SK-N-SH (cell line): ENCODE measurements at regions not wholly inside any gene's neighbourhood (a gene's known extent, or its start where the extent isn't known, plus 50 kb on each side); places are given as distances from the start of the nearest gene placed in this dataset.

ENCODE experiments used
- CTCF ChIA-PET: fragments of 300-600, 350-600 bp; formaldehyde crosslinking; extraction: SDS; loops from one replicate; lab custom pipeline; 2021; lab: Yijun Ruan, JAX
- POLR2A ChIA-PET: fragments of 350-600 bp; sonication (Branson Sonifier 250); formaldehyde crosslinking; extraction: SDS; loops from one replicate; lab custom pipeline; 2020; ENCODE audit warnings: antibody characterized with exemption, inconsistent platforms; lab: Yijun Ruan, JAX
- DNase-seq: peaks from one replicate; pipeline ENCODE4 v3.0.0; 2012
- H2AFZ ChIP-seq: fragments of 200-600 bp; sonication (generic); 2 replicates; pipeline ENCODE4 v1.8.1; 2016; ENCODE audit warnings: antibody characterized with exemption, mild to moderate bottlenecking, low read depth
- H3F3A ChIP-seq: fragments of 200-600 bp; sonication (generic); replicated peaks from 2 replicates; pipeline ENCODE3; 2016; ENCODE audit warnings: antibody characterized with exemption, mild to moderate bottlenecking; ENCODE audit not compliant: insufficient read depth
- H3K27ac ChIP-seq, 2 experiments: fragments of 200-500 bp in 1 of 2; fragments of 200-600 bp in 1 of 2; sonication (Bioruptor generic) in 1 of 2; sonication (generic), shearing (Covaris generic) in 1 of 2; 2 replicates each; pipeline versions ENCODE4 v1.5.1 to v1.6.1; 2014 to 2016; ENCODE audit warnings: low read depth in 2 of 2, inconsistent platforms in 1 of 2, low read length in 1 of 2, mild to moderate bottlenecking in 1 of 2, mixed read lengths in 1 of 2
- H3K27me3 ChIP-seq: fragments of 200-600 bp; sonication (generic), shearing (Covaris generic); 2 replicates; pipeline ENCODE4 v1.6.1; 2016; ENCODE audit warnings: mixed run types; ENCODE audit not compliant: insufficient read depth
- H3K36me3 ChIP-seq, 2 experiments: fragments of 200-500 bp in 1 of 2; fragments of 200-600 bp in 1 of 2; sonication (Bioruptor generic) in 1 of 2; sonication (generic) in 1 of 2; replicated peaks in 1 of 2; 2 replicates each; pipeline versions ENCODE3 to v1.5.1; 2014 to 2016; ENCODE audit warnings: low read length in 1 of 2, mild to moderate bottlenecking in 1 of 2; ENCODE audit not compliant: insufficient read depth in 2 of 2, control insufficient read depth in 1 of 2
- H3K4me1 ChIP-seq, 2 experiments: fragments of 200-500 bp in 1 of 2; fragments of 200-600 bp in 1 of 2; sonication (Bioruptor generic) in 1 of 2; sonication (generic), shearing (Covaris generic) in 1 of 2; 2 replicates each; pipeline versions ENCODE4 v1.5.1 to v1.6.1; 2014 to 2016; ENCODE audit warnings: low read depth in 1 of 2, low read length in 1 of 2, mixed run types in 1 of 2; ENCODE audit not compliant: insufficient read depth in 2 of 2, control insufficient read depth in 1 of 2
- H3K4me2 ChIP-seq: fragments of 200-600 bp; sonication (generic), shearing (Covaris generic); 2 replicates; pipeline ENCODE4 v1.6.1; 2017; ENCODE audit warnings: mixed run types
- H3K4me3 ChIP-seq, 2 experiments: fragments of 200-500 bp in 1 of 2; fragments of 200-600 bp in 1 of 2; sonication (Bioruptor generic) in 1 of 2; sonication (generic), shearing (Covaris generic) in 1 of 2; 2 replicates each; pipeline versions ENCODE4 v1.5.1 to v1.8.1; 2014 to 2016; ENCODE audit warnings: low read depth in 2 of 2, inconsistent platforms in 1 of 2, low read length in 1 of 2, mild to moderate bottlenecking in 1 of 2, mixed read lengths in 1 of 2, moderate library complexity in 1 of 2
- H3K79me2 ChIP-seq: fragments of 200-600 bp; sonication (generic); 2 replicates; pipeline ENCODE4 v1.8.1; 2017; ENCODE audit warnings: mild to moderate bottlenecking; ENCODE audit not compliant: insufficient read depth
- H3K9ac ChIP-seq: fragments of 200-600 bp; sonication (generic); 2 replicates; pipeline ENCODE4 v1.6.1; 2017; ENCODE audit warnings: mixed run types
- H3K9me2 ChIP-seq: fragments of 200-600 bp; sonication (generic); 2 replicates; pipeline ENCODE4 v1.6.1; 2017; ENCODE audit warnings: mixed run types
- H3K9me3 ChIP-seq: fragments of 200-600 bp; sonication (generic); 2 replicates; pipeline ENCODE4 v1.6.1; 2017; ENCODE audit warnings: mixed run types, mild to moderate bottlenecking, moderate library complexity
- H4K20me1 ChIP-seq: fragments of 200-600 bp; sonication (generic); 2 replicates; pipeline ENCODE4 v1.6.1; 2017; ENCODE audit warnings: mild to moderate bottlenecking, mixed run types; ENCODE audit not compliant: insufficient read depth
- CHD2 ChIP-seq: fragments of 150-350 bp; IDR thresholded peaks from 2 replicates; pipeline ENCODE4 v1.6.1; 2018; ENCODE audit warnings: low read length; ENCODE audit not compliant: partially characterized antibody
- ELF1 ChIP-seq: IDR thresholded peaks from 2 replicates; pipeline ENCODE4 v1.4.0; 2012
- EP300 ChIP-seq, 2 experiments: IDR thresholded peaks; 2 replicates each; pipeline versions ENCODE4 v1.4.0 to v1.6.1; 2012; ENCODE audit warnings: borderline replicate concordance in 1 of 2, low read depth in 1 of 2, low read length in 1 of 2
- FOXM1 ChIP-seq: IDR thresholded peaks from 2 replicates; pipeline ENCODE4 v1.4.0; 2012; ENCODE audit warnings: low read depth, mild to moderate bottlenecking
- GABPA ChIP-seq: IDR thresholded peaks from 2 replicates; pipeline ENCODE4 v1.4.0; 2012; ENCODE audit warnings: low read depth, mild to moderate bottlenecking
- GATA2 ChIP-seq: sonication (generic); formaldehyde crosslinking; IDR thresholded peaks from 2 replicates; pipeline ENCODE4 v1.5.0; 2020; ENCODE audit warnings: mild to moderate bottlenecking, missing genetic modification reagents
- IRF3 ChIP-seq: fragments of 150-350 bp; IDR thresholded peaks from 2 replicates; pipeline ENCODE4 v1.6.1; 2016; ENCODE audit warnings: mild to moderate bottlenecking, low read depth, low read length
- JUND ChIP-seq: IDR thresholded peaks from 2 replicates; pipeline ENCODE4 v1.4.0; 2012
- MXI1 ChIP-seq: IDR thresholded peaks from 2 replicates; pipeline ENCODE4 v1.6.1; 2012; ENCODE audit warnings: mild to moderate bottlenecking, low read depth, low read length, improper control_type of control experiment
- NRF1 ChIP-seq: IDR thresholded peaks from 2 replicates; pipeline ENCODE4 v1.6.1; 2012; ENCODE audit warnings: low read depth, mild to moderate bottlenecking, low read length
- POLR2AphosphoS5 ChIP-seq: IDR thresholded peaks from 2 replicates; pipeline ENCODE4 v1.6.1; 2012; ENCODE audit warnings: low read depth, low read length
- RAD21 ChIP-seq: IDR thresholded peaks from 2 replicates; pipeline ENCODE4 v1.6.1; 2012; ENCODE audit warnings: mild to moderate bottlenecking, low read length
- RCOR1 ChIP-seq: fragments of 150-350 bp; IDR thresholded peaks from 2 replicates; pipeline ENCODE4 v1.6.1; 2017; ENCODE audit warnings: antibody characterized with exemption, low read length
- RFX5 ChIP-seq: IDR thresholded peaks from 2 replicates; pipeline ENCODE4 v1.6.1; 2012; ENCODE audit warnings: mild to moderate bottlenecking, improper control_type of control experiment, low read length
- SIN3A ChIP-seq: IDR thresholded peaks from 2 replicates; pipeline ENCODE4 v1.6.1; 2012; ENCODE audit warnings: low read depth, mild to moderate bottlenecking, low read length, moderate library complexity, borderline replicate concordance
- SMC3 ChIP-seq: IDR thresholded peaks from 2 replicates; pipeline ENCODE4 v1.6.1; 2012; ENCODE audit warnings: low read depth, low read length, improper control_type of control experiment
- TEAD4 ChIP-seq: IDR thresholded peaks from 2 replicates; pipeline ENCODE4 v1.4.0; 2012; ENCODE audit warnings: mild to moderate bottlenecking, borderline replicate concordance; ENCODE audit not compliant: insufficient read depth
- USF2 ChIP-seq: fragments of 150-350 bp; IDR thresholded peaks from 2 replicates; pipeline ENCODE4 v1.6.1; 2017; ENCODE audit warnings: antibody characterized with exemption, low read length, low read depth, borderline replicate concordance
- ZBTB33 ChIP-seq: IDR thresholded peaks from 2 replicates; pipeline ENCODE4 v1.4.0; 2012; ENCODE audit warnings: low read depth, borderline replicate concordance
- WGBS: methylation state at CpG from one replicate; pipeline ENCODE4 v1.1.6; 2017; ENCODE audit warnings: low lambda C conversion rate; 5-methylcytosine and 5-hydroxymethylcytosine counted together

GRCh38 chr4:135533053-135533452 is 1331.5 kb upstream of the PABPC4L start:
- Histone ChIP-seq H3K79me2 (no peaks in the 10 kb centered on the region), H3K9me2 (no peaks in the 10 kb centered on the region), H3K4me1 (no peaks in the 10 kb centered on the region; a peak in 1 of 4 replicates), H3K9ac (no peak overlapping the region), H3K4me3 (no peak overlapping the region), H3K27ac (no peak overlapping the region), H3K4me2 (no peak overlapping the region), H3K9me3 (no peaks in the 10 kb centered on the region), H3F3A (no peaks in the 10 kb centered on the region), H4K20me1 (no peaks in the 10 kb centered on the region), H3K36me3 (no peaks in the 10 kb centered on the region), H2AFZ (no peak overlapping the region), H3K27me3 (no peaks in the 10 kb centered on the region)
- DNase-seq, result no peak
- 53% methylated on average over 4 of the region's 4 CpGs for WGBS
- ChIA-PET POLR2A (no interaction called here), CTCF (no interaction called here)
- no peak for TF ChIP-seq NRF1
- TF ChIP-seq MXI1, result no peak
- no peak for TF ChIP-seq SMC3
- TF ChIP-seq RFX5, result no peak

- ChIA-PET POLR2A (no interaction called here), CTCF (no interaction called here)
- Histone ChIP-seq H3K4me1 (no peaks in the 10 kb centered on the region; a peak in 1 of 4 replicates), H3K27me3 (no peaks in the 10 kb centered on the region; the same call in 1 of the 2 replicates), H3K79me2 (no peaks in the 10 kb centered on the region), H3K9me3 (no peaks in the 10 kb centered on the region), H3K36me3 (no peaks in the 10 kb centered on the region), H4K20me1 (no peaks in the 10 kb centered on the region), H3F3A (no peaks in the 10 kb centered on the region), H3K4me2 (no peak overlapping the region), H2AFZ (no peak overlapping the region), H3K9me2 (no peaks in the 10 kb centered on the region), H3K27ac (no peak overlapping the region), H3K9ac (no peak overlapping the region), H3K4me3 (no peak overlapping the region)
- no peak for TF ChIP-seq GABPA
- no peak for TF ChIP-seq ELF1
- TF ChIP-seq GATA2, result peak; percentile 31; the same call in 1 of the 2 replicates
- TF ChIP-seq CHD2, result no peak
- no peak for TF ChIP-seq TEAD4
- no peak for TF ChIP-seq RAD21
- TF ChIP-seq IRF3, result no peak
- no peak; the same call in 1 of the 2 replicates for TF ChIP-seq RCOR1
- TF ChIP-seq MXI1, result no peak
- no peak for TF ChIP-seq POLR2AphosphoS5
- no peak for TF ChIP-seq USF2
- TF ChIP-seq ZBTB33, result no peak
- TF ChIP-seq JUND, result no peak
- TF ChIP-seq SIN3A, result no peak
- no peak for TF ChIP-seq FOXM1
- TF ChIP-seq EP300 (IDR thresholded peaks at IDR 0.05; ENCODE audit: borderline replicate concordance in 1 of 2, low read depth in 1 of 2, low read length in 1 of 2), result peak in 1 of 2 experiments; percentile 49; a peak in 1 of 4 replicates
- TF ChIP-seq SMC3, result no peak
- 2% methylated on average over 3 of the region's 3 CpGs for WGBS
- DNase-seq, result peak; percentile 15
Measured at GRCh38 chr4:135532132-135532531, 1330.5 kb upstream of the PABPC4L start.
